GM19193 (cell line): ENCODE measurements at regions not wholly inside any gene's neighbourhood (a gene's known extent, or its start where the extent isn't known, plus 50 kb on each side); places are given as distances from the start of the nearest gene placed in this dataset.

ENCODE experiments used
- POLR2A ChIP-seq: IDR thresholded peaks from 4 replicates; pipeline ENCODE4 v1.6.1; 2011; ENCODE audit not compliant: insufficient read depth, insufficient read length; ENCODE audit errors: extremely low read depth

DNA sequence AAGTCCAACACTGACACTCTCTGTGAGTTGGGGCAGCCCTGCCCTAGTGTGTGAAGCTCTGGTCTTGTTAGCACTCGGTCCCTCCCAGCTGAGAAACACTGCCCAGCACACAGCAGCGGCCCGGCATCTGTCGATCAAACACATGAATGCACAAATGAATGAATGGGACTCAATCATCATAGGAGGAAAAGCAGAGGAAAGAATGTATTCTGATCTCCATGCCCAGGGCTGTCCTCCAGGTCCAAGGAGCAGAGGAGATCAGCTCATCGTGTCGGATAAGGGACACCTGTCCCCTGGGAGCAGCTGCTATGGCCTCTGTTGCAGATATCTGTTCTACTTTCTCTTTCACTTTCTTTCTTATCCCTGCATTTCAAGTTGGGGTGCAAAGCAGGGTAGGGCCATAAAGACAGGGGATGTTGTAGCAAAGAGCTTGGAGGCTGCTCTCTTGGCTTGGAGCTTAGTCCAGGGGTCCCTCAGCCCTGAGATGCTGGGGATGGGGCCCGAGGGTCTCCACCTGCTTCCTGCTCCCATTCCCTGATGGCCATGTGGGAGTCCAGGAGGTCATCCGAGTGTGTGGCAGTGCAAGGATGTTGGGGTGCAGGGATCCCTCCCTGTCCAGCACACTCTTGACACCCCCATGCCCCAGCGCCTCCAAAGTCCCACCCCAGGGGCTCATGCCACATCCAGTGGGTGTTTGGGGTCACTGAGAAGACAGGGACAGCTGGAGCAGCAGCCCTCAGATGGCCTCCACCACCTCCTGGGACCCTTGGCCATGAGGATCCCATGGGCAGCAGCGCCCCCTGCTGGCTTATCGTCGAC lies 88.2 kb downstream of the IRF8 start:
- no peak for TF ChIP-seq POLR2A

DNA sequence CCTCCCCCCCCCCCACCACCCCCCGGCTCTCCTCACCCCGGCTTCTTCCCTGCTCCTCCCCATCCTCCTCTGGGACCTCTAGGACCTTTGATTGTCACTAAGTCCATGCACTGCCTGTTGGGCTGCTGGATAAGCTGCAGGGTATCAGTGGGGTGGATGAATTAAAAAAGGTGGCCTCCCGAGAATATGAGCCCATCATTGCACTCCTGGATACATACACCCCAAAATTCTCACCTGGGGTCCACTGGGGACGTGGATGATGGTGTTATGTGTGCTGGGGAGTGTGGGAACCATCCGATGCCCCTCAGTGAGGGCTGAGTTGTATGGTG lies 88.8 kb downstream of the IRF8 start:
- no peak for TF ChIP-seq POLR2A

DNA sequence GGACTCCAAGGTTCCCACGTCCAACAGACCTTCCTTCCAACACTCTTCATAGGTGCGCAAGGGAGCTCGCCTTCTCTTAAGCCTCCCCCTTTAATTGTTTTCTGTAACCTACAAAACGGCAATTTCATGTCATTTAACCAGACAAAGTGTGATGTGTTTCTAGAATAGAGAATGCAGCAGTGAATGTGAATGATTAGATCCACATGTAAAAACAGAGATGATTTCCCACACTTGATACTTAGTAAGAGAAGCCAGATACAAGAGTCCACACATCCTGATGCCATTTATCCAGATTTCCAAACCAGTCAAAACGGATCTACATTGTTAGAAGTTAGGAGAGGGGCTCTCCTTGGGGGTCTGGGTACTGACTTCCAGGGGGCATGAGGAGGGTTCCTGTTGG lies 89.3 kb downstream of the IRF8 start:
- TF ChIP-seq POLR2A, result no peak

DNA sequence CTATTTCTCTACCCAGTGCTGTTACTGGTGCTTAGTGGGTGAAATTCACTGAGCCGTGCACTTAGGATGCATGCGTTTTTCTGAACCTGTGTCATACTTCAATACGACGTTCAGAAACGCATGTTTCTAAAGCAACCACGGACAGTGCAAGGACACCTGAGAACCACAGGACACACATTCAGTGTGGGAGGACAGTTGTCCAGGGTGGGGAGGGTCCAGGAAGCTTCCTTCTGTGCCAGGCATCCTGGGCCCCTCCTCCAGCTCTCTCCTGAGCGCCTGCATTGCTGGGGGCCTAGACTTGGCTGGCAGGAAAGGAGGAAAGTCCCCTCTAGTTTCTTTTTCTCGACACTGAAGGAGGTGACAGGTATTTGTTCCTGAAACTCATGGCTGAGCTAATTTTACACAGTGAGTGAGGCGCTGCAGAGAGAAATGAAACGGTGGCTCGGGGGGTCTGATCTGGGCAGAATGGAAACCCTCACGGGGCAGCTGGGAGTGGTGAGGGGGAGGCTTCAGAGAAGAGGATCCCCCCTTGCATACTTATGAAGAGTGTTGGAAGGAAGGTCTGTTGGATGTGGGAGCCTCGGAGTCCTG lies 89.9 kb downstream of the IRF8 start:
- TF ChIP-seq POLR2A, result peak; percentile 48

GRCh38 chr16:85989376-85989775 lies 90.4 kb downstream of the IRF8 start:
- TF ChIP-seq POLR2A, result no peak

DNA sequence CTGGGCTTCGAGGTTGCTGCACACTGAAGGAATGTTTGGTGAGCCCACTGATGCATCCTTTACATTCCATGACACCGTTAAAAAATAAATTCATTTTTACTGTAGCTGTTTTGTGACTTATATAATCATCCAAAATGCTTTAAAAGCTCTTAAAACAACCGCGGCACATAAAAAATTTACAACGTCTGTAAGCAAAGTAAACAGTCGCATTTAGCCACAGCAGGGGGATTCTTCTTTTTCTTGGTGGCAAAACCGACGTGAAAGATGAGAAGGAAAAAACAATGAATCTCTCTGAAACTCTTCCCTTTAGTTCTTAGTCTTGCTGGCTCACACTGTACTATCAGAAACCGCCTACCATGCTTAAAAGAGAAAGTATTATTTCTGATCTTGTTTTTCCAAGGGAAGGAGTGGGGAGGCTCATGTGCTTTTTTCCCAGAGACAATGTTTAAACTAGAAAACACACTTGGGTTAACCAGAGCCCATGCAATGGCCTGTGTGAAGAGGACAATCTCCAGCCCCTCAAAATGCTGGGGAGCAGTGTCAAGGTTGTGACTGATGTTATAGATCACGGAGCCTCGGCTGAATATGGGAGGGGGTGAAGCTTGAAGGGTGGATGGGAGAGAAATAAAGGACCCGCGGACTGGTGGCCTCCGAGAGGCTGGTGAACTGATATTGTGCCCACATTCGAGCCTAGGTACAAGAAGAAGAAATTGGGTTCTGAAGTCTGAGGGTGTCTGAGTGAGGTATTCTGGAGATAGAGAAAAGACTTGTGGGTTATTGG lies 91.1 kb downstream of the IRF8 start:
- no peak for TF ChIP-seq POLR2A

GRCh38 chr16:85990861-85991301 lies 91.9 kb downstream of the IRF8 start:
- TF ChIP-seq POLR2A, result no peak

DNA sequence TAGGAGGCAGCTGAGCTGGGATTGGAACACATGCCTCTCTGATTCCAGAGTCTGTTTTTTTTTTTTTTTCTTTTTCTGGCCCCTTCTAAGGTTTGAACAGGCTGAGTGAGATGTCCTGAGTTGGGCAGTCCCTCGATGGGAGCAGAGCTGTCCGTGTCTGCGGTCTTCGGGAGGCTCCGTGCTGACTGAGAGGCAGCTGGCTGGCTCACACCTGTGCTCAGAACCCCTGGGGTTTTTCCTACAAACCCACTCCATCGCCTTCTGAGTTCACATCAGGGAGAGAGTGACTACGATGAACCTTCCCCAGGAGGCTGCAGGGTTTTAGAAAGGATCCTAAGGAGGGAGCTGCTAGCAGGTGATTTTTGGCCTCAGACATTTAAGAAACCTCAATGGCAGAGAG lies 92.5 kb downstream of the IRF8 start:
- no peak for TF ChIP-seq POLR2A

- no peak for TF ChIP-seq POLR2A
Measured at GRCh38 chr16:85991856-85992255, 92.9 kb downstream of the IRF8 start.

DNA sequence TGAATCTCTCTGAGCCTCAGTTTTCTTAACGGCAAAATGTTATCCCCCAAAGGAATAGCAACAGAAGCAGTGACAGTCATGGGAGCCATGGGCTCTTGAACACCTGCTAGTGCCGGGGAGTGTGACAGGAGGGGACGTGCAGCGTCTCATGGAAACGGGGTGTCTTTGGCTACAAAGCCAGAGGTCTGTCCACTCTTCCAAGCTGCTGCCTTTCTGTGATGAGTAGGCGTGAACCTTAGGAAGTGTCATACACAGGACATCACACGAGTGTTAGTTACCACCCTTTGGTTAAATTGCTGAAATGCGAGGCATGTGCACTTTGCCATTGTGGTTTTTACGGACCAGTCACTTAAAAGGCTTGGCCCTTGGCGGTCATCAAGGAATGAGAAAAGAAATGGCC lies 93.4 kb downstream of the IRF8 start:
- no peak for TF ChIP-seq POLR2A

GRCh38 chr16:85992779-85993178 lies 93.8 kb downstream of the IRF8 start:
- no peak for TF ChIP-seq POLR2A

- TF ChIP-seq POLR2A, result no peak
Measured at GRCh38 chr16:85994492-85995490, 95.8 kb downstream of the IRF8 start.

DNA sequence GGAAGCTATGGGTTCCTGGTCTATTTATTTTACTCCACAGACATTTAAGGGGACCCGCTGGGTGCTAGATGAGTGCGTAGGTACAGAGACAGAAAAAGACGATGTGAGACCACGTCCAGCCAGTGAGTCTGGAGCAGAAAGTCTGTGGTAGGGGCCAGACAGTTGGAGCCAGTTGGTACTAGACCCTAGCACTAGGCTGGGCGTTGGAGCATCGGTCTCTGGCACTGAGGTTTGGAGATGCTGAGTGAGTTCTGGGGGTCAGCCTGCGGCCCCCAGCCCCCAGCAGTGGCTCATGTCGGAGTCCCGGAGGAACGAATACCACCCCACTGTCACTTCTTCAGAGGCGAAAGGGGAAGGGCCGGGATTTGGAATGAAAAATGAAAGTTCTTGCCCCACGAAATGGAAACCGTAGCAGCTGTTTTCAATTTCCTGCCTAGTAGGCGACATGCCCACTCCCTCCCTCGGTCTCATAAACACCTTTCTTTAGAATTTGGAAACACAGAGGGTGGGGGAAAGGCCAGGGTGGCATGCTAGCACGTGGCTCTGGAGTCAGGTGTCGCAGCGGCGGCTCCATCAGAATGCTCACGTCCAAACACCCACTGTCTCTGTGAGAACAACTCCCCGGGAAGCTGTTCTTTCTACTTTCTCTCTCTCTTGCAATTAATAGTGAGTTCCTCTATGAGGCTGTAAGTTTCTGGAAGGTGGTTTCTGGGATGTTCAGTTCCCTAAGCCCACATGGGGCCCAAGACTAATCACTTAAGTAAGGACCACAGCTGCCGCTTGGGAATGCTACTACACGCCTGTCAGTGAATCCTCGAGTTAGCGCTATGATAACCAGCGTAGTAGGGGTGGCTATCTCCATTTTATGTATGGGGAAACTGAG lies 96.8 kb downstream of the IRF8 start:
- peak; percentile 23 for TF ChIP-seq POLR2A

DNA sequence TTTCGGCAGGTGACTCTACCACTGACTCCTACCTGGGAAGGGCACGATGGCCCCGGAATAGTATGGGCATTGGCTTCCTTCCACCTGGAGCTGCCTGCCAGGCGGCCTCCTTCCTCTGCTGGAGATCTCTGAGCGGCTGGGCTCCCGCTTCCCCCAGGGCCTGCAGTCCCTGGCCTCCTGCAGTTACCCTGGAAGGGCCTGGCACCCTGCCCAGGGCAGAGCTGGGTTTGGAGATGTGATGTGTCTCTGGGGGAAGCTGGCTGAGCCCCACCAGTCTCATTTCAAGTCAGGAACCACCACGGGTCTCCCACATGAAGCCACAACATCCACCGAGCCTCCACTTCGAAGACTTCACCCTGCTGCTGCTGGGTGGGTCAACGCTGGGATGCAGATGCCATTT lies 97.9 kb downstream of the IRF8 start:
- no peak for TF ChIP-seq POLR2A
